OCI-LY1 (cell line): ENCODE measurements at regions not wholly inside any gene's neighbourhood (a gene's known extent, or its start where the extent isn't known, plus 50 kb on each side); places are given as distances from the start of the nearest gene placed in this dataset.

Experiments
- H2AFZ ChIP-seq: fragments of 200-600 bp; sonication (generic), shearing (Covaris generic); 2 replicates; pipeline ENCODE4 v1.6.0; 2014; ENCODE audit warnings: antibody characterized with exemption, mild to moderate bottlenecking, low read length
- H3F3A ChIP-seq: fragments of 200-600 bp; sonication (generic), shearing (Covaris generic); 2 replicates; pipeline ENCODE4 v1.6.0; 2014; ENCODE audit warnings: mild to moderate bottlenecking, antibody characterized with exemption, low read length, moderate library complexity; ENCODE audit not compliant: insufficient read depth
- H3K27ac ChIP-seq: fragments of 200-600 bp; sonication (generic); 2 replicates; pipeline ENCODE4 v1.5.1; 2014; ENCODE audit warnings: low read length, mixed run types, mild to moderate bottlenecking, low read depth; ENCODE audit not compliant: poor library complexity, severe bottlenecking
- H3K27me3 ChIP-seq: fragments of 200-600 bp; sonication (generic); 2 replicates; pipeline ENCODE4 v1.6.0; 2014; ENCODE audit warnings: antibody characterized with exemption, mild to moderate bottlenecking, low read length, moderate library complexity; ENCODE audit not compliant: insufficient read depth
- H3K36me3 ChIP-seq: fragments of 200-600 bp; sonication (generic); 2 replicates; pipeline ENCODE4 v1.6.1; 2014; ENCODE audit warnings: mild to moderate bottlenecking, antibody characterized with exemption, low read length, moderate library complexity, mixed read lengths; ENCODE audit not compliant: insufficient read depth
- H3K4me1 ChIP-seq: fragments of 200-600 bp; sonication (generic); 2 replicates; pipeline ENCODE4 v1.5.1; 2014; ENCODE audit warnings: mild to moderate bottlenecking, low read length, moderate library complexity; ENCODE audit not compliant: insufficient read depth, severe bottlenecking
- H3K4me2 ChIP-seq: fragments of 200-600 bp; sonication (generic), shearing (Covaris generic); 2 replicates; pipeline ENCODE4 v1.6.1; 2014; ENCODE audit warnings: low read length
- H3K4me3 ChIP-seq: fragments of 200-600 bp; sonication (generic); 2 replicates; pipeline ENCODE4 v1.5.1; 2014; ENCODE audit warnings: low read length, low read depth, mild to moderate bottlenecking, mixed read lengths; ENCODE audit not compliant: poor library complexity, severe bottlenecking
- H3K79me2 ChIP-seq: fragments of 200-600 bp; shearing (Covaris generic); 2 replicates; pipeline ENCODE4 v1.6.1; 2016; ENCODE audit warnings: mixed run types, low read length, mixed read lengths; ENCODE audit not compliant: insufficient read depth
- H3K9ac ChIP-seq: fragments of 200-600 bp; sonication (generic), shearing (Covaris generic); 2 replicates; pipeline ENCODE4 v1.6.1; 2014; ENCODE audit warnings: mild to moderate bottlenecking, low read length, mixed read lengths
- H3K9me2 ChIP-seq: fragments of 200-600 bp; sonication (generic), shearing (Covaris generic); 2 replicates; pipeline ENCODE4 v1.6.1; 2014; ENCODE audit warnings: low read depth, mild to moderate bottlenecking, low read length, mixed read lengths
- H3K9me3 ChIP-seq: fragments of 200-600 bp; shearing (Covaris generic); 2 replicates; pipeline ENCODE4 v1.6.1; 2014; ENCODE audit warnings: low read length, mixed read lengths
- H4K20me1 ChIP-seq: fragments of 200-600 bp; sonication (generic), shearing (Covaris generic); 2 replicates; pipeline ENCODE4 v1.6.0; 2016; ENCODE audit warnings: mild to moderate bottlenecking, low read length; ENCODE audit not compliant: insufficient read depth
- CTCF ChIP-seq: fragments of 200-600 bp; sonication (generic), shearing (Covaris generic); IDR thresholded peaks from 2 replicates; pipeline ENCODE4 v1.5.1; 2017; ENCODE audit warnings: mild to moderate bottlenecking, antibody characterized with exemption, low read length, moderate library complexity, mixed read lengths
- EZH2 ChIP-seq: fragments of 200-600 bp; sonication (generic), shearing (Covaris generic); IDR thresholded peaks from 2 replicates; pipeline ENCODE4 v1.8.0; 2017; ENCODE audit warnings: borderline replicate concordance, mixed run types, mild to moderate bottlenecking, antibody characterized with exemption, low read length, moderate library complexity, mixed read lengths

GRCh38 chr7:13106513-13106912 is 419.1 kb downstream of the ARL4A start:
- Histone ChIP-seq H3K4me1 (no peaks in the 10 kb centered on the region), H4K20me1 (no peaks in the 10 kb centered on the region), H3K36me3 (no peaks in the 10 kb centered on the region), H3K27me3 (no peaks in the 10 kb centered on the region), H2AFZ (no peak overlapping the region), H3K27ac (no peak overlapping the region), H3F3A (no peaks in the 10 kb centered on the region), H3K4me2 (no peak overlapping the region), H3K4me3 (no peak overlapping the region), H3K79me2 (no peaks in the 10 kb centered on the region), H3K9me3 (no peaks in the 10 kb centered on the region), H3K9me2 (no peaks in the 10 kb centered on the region), H3K9ac (no peak overlapping the region)
- no peak for TF ChIP-seq EZH2
- TF ChIP-seq CTCF: no peak

GRCh38 chr7:13107291-13107690 is 419.9 kb downstream of the ARL4A start:
- Histone ChIP-seq H3K9me2 (no peaks in the 10 kb centered on the region), H3K27me3 (no peaks in the 10 kb centered on the region), H3K9me3 (no peaks in the 10 kb centered on the region), H3K4me1 (no peaks in the 10 kb centered on the region), H3K36me3 (no peaks in the 10 kb centered on the region), H2AFZ (no peak overlapping the region), H4K20me1 (no peaks in the 10 kb centered on the region), H3K27ac (no peak overlapping the region), H3K4me2 (no peak overlapping the region), H3K79me2 (no peaks in the 10 kb centered on the region), H3K4me3 (no peak overlapping the region), H3F3A (no peaks in the 10 kb centered on the region), H3K9ac (no peak overlapping the region)
- TF ChIP-seq CTCF: no peak
- no peak for TF ChIP-seq EZH2

GRCh38 chr7:13108061-13108460 is 420.6 kb downstream of the ARL4A start:
- no peak overlapping the region for H3K27ac ChIP-seq
- TF ChIP-seq CTCF: no peak
- no peaks in the 10 kb centered on the region for H3K9me2 ChIP-seq
- H3K4me2 ChIP-seq: no peak overlapping the region
- no peak overlapping the region for H2AFZ ChIP-seq
- H3K9ac ChIP-seq: no peak overlapping the region
- no peaks in the 10 kb centered on the region for H3F3A ChIP-seq
- H3K27me3 ChIP-seq: no peaks in the 10 kb centered on the region
- H4K20me1 ChIP-seq: no peaks in the 10 kb centered on the region
- no peaks in the 10 kb centered on the region for H3K36me3 ChIP-seq
- no peak overlapping the region for H3K4me3 ChIP-seq
- no peaks in the 10 kb centered on the region for H3K4me1 ChIP-seq
- H3K9me3 ChIP-seq: no peaks in the 10 kb centered on the region
- no peaks in the 10 kb centered on the region for H3K79me2 ChIP-seq
